ENCODE measurements at regions not wholly inside any gene's neighbourhood (a gene's known extent, or its start where the extent isn't known, plus 50 kb on each side); places are given as distances from the start of the nearest gene placed in this dataset.

- TF ChIP-seq, protein P1, sequence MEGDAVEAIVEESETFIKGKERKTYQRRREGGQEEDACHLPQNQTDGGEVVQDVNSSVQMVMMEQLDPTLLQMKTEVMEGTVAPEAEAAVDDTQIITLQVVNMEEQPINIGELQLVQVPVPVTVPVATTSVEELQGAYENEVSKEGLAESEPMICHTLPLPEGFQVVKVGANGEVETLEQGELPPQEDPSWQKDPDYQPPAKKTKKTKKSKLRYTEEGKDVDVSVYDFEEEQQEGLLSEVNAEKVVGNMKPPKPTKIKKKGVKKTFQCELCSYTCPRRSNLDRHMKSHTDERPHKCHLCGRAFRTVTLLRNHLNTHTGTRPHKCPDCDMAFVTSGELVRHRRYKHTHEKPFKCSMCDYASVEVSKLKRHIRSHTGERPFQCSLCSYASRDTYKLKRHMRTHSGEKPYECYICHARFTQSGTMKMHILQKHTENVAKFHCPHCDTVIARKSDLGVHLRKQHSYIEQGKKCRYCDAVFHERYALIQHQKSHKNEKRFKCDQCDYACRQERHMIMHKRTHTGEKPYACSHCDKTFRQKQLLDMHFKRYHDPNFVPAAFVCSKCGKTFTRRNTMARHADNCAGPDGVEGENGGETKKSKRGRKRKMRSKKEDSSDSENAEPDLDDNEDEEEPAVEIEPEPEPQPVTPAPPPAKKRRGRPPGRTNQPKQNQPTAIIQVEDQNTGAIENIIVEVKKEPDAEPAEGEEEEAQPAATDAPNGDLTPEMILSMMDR (optimal IDR thresholded peaks at IDR 0.05 in 1 of 3, IDR thresholded peaks at IDR 0.05 in 1 of 3, conservative IDR thresholded peaks at IDR 0.05 in 1 of 3; ENCODE audit: extremely low read depth in 1 of 3, insufficient read depth in 2 of 3, low read length in 3 of 3) = no peak
- TF ChIP-seq EZH2 (IDR thresholded peaks at IDR 0.05; ENCODE audit: low read length) = no peak
Measured at GRCh38 chr10:88147000-88147798, 283.8 kb downstream of the PTEN start.
